Thyroid gland (tissue), 4 donors: ENCODE measurements at regions not wholly inside any gene's neighbourhood (a gene's known extent, or its start where the extent isn't known, plus 50 kb on each side); places are given as distances from the start of the nearest gene placed in this dataset.

Source experiments
- POLR2A ChIP-seq, 2 donors: fragments of 450-650 bp; IDR thresholded peaks; one replicate each; pipeline ENCODE4 v1.6.1; 2017; ENCODE audit warnings: antibody characterized with exemption in 2 of 2, mild to moderate bottlenecking in 2 of 2, moderate library complexity in 1 of 2
- TF ChIP-seq, protein P1 (sequence below), 6 experiments: fragments of 200-600 bp in 3 of 6; fragments of 450-650 bp in 3 of 6; sonication (generic) in 3 of 6; IDR thresholded peaks; one replicate each; pipeline ENCODE4 v1.5.1; 2016 to 2019; ENCODE audit warnings: antibody characterized with exemption in 6 of 6, mild to moderate bottlenecking in 2 of 6, inconsistent platforms in 1 of 6, moderate library complexity in 1 of 6

- TF ChIP-seq, protein P1, sequence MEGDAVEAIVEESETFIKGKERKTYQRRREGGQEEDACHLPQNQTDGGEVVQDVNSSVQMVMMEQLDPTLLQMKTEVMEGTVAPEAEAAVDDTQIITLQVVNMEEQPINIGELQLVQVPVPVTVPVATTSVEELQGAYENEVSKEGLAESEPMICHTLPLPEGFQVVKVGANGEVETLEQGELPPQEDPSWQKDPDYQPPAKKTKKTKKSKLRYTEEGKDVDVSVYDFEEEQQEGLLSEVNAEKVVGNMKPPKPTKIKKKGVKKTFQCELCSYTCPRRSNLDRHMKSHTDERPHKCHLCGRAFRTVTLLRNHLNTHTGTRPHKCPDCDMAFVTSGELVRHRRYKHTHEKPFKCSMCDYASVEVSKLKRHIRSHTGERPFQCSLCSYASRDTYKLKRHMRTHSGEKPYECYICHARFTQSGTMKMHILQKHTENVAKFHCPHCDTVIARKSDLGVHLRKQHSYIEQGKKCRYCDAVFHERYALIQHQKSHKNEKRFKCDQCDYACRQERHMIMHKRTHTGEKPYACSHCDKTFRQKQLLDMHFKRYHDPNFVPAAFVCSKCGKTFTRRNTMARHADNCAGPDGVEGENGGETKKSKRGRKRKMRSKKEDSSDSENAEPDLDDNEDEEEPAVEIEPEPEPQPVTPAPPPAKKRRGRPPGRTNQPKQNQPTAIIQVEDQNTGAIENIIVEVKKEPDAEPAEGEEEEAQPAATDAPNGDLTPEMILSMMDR (IDR thresholded peaks at IDR 0.05): no peak
- TF ChIP-seq POLR2A (IDR thresholded peaks at IDR 0.05): no peak
Measured at GRCh38 chr22:48669226-48669625, 1158.4 kb downstream of the BRD1 start.
